Loucy (cell line): ENCODE measurements at regions not wholly inside any gene's neighbourhood (a gene's known extent, or its start where the extent isn't known, plus 50 kb on each side); places are given as distances from the start of the nearest gene placed in this dataset.

Experiments
- H2AFZ ChIP-seq: fragments of 200-600 bp; sonication (generic); 2 replicates; pipeline ENCODE4 v1.6.0; 2016; ENCODE audit warnings: antibody characterized with exemption, mild to moderate bottlenecking, low read length, moderate library complexity
- H3F3A ChIP-seq: fragments of 200-600 bp; 2 replicates; pipeline ENCODE4 v1.6.0; 2016; ENCODE audit warnings: antibody characterized with exemption, low read depth, mild to moderate bottlenecking
- H3K27me3 ChIP-seq: fragments of 200-600 bp; sonication (generic); 2 replicates; pipeline ENCODE4 v1.6.1; 2014; ENCODE audit warnings: low read length, mild to moderate bottlenecking; ENCODE audit not compliant: insufficient read depth, poor library complexity, severe bottlenecking
- H3K36me3 ChIP-seq: fragments of 200-600 bp; sonication (generic); 2 replicates; pipeline ENCODE4 v1.6.1; 2016; ENCODE audit warnings: low read length; ENCODE audit not compliant: insufficient read depth
- H3K4me1 ChIP-seq: fragments of 200-600 bp; sonication (generic); 2 replicates; pipeline ENCODE4 v1.5.1; 2014; ENCODE audit warnings: low read length, mild to moderate bottlenecking; ENCODE audit not compliant: insufficient read depth, poor library complexity, severe bottlenecking
- H3K4me2 ChIP-seq: fragments of 200-600 bp; sonication (generic); 2 replicates; pipeline ENCODE4 v1.6.0; 2014; ENCODE audit warnings: antibody characterized with exemption, low read length, low read depth, mild to moderate bottlenecking; ENCODE audit not compliant: poor library complexity, severe bottlenecking
- H3K4me3 ChIP-seq: fragments of 200-600 bp; sonication (generic); 2 replicates; pipeline ENCODE4 v1.5.1; 2014; ENCODE audit warnings: low read length, mild to moderate bottlenecking, mixed read lengths; ENCODE audit not compliant: poor library complexity, severe bottlenecking
- H3K79me2 ChIP-seq: fragments of 200-600 bp; sonication (generic); 2 replicates; pipeline ENCODE4 v1.6.1; 2014; ENCODE audit warnings: low read length; ENCODE audit not compliant: insufficient read depth
- H3K9ac ChIP-seq: fragments of 200-600 bp; sonication (generic); 2 replicates; pipeline ENCODE4 v1.6.0; 2014; ENCODE audit warnings: mild to moderate bottlenecking, low read depth, low read length, moderate library complexity; ENCODE audit not compliant: poor library complexity, severe bottlenecking
- H3K9me2 ChIP-seq: fragments of 200-600 bp; sonication (generic); replicated peaks from 2 replicates; pipeline ENCODE4 v1.6.1; 2016; ENCODE audit warnings: low read depth, low read length, mixed read lengths
- H3K9me3 ChIP-seq: fragments of 200-600 bp; sonication (generic); 2 replicates; pipeline ENCODE4 v1.6.1; 2014; ENCODE audit warnings: mild to moderate bottlenecking, antibody characterized with exemption, low read length, low read depth; ENCODE audit not compliant: insufficient read depth
- H4K20me1 ChIP-seq: fragments of 200-600 bp; sonication (generic); 2 replicates; pipeline ENCODE4 v1.6.0; 2014; ENCODE audit warnings: antibody characterized with exemption, low read length, mild to moderate bottlenecking; ENCODE audit not compliant: insufficient read depth, poor library complexity, severe bottlenecking
- CTCF ChIP-seq: fragments of 200-600 bp; sonication (generic); conservative IDR thresholded peaks from 2 replicates; pipeline ENCODE4 v1.5.1; 2014; ENCODE audit warnings: mild to moderate bottlenecking, antibody characterized with exemption, low read length
- EZH2phosphoT487 ChIP-seq: fragments of 200-600 bp; IDR thresholded peaks from 2 replicates; pipeline ENCODE4 v1.6.1; 2018; ENCODE audit warnings: antibody characterized with exemption, mild to moderate bottlenecking, moderate library complexity, borderline replicate concordance

GRCh38 chr3:70811880-70812279 lies 499.4 kb upstream of the MDFIC2 start:
- Histone ChIP-seq H3K9me3 (no peaks in the 10 kb centered on the region), H3K4me2 (peak overlapping the region; percentile 14), H2AFZ (no peak overlapping the region)

GRCh38 chr3:70808881-70809280 lies 496.4 kb upstream of the MDFIC2 start:
- Histone ChIP-seq H3K9ac (no peak overlapping the region), H3K4me1 (peaks cover 11% of the 10 kb centered on the region), H3F3A (no peaks in the 10 kb centered on the region), H2AFZ (no peak overlapping the region), H3K4me3 (no peak overlapping the region), H3K27me3 (no peaks in the 10 kb centered on the region), H3K4me2 (no peak overlapping the region), H3K36me3 (no peaks in the 10 kb centered on the region), H3K9me3 (no peaks in the 10 kb centered on the region), H3K9me2 (no peaks in the 10 kb centered on the region), H3K79me2 (no peaks in the 10 kb centered on the region), H4K20me1 (no peaks in the 10 kb centered on the region)
- TF ChIP-seq EZH2phosphoT487 = no peak
- TF ChIP-seq CTCF = no peak

More at GRCh38 chr3:70811880-70812279, 499.4 kb upstream of the MDFIC2 start:
- Histone ChIP-seq H3K36me3 (no peaks in the 10 kb centered on the region), H3K9me2 (no peaks in the 10 kb centered on the region), H3K4me1 (peaks cover 11% of the 10 kb centered on the region), H3K79me2 (no peaks in the 10 kb centered on the region), H3K9ac (no peak overlapping the region), H4K20me1 (no peaks in the 10 kb centered on the region), H3K27me3 (no peaks in the 10 kb centered on the region), H3F3A (no peaks in the 10 kb centered on the region), H3K4me3 (no peak overlapping the region)
- TF ChIP-seq CTCF (no peak), EZH2phosphoT487 (no peak)

GRCh38 chr3:70806556-70806955 lies 494.1 kb upstream of the MDFIC2 start:
- H3K36me3 ChIP-seq = no peaks in the 10 kb centered on the region
- H3K9ac ChIP-seq = no peak overlapping the region
- H3K27me3 ChIP-seq = no peaks in the 10 kb centered on the region
- H3K9me3 ChIP-seq = no peaks in the 10 kb centered on the region
- peaks cover 2% of the 10 kb centered on the region for H3K4me1 ChIP-seq
- H4K20me1 ChIP-seq = no peaks in the 10 kb centered on the region
- H3K4me2 ChIP-seq = no peak overlapping the region
- H3F3A ChIP-seq = no peaks in the 10 kb centered on the region
- no peak overlapping the region for H3K4me3 ChIP-seq
- H3K79me2 ChIP-seq = no peaks in the 10 kb centered on the region
- no peak overlapping the region for H2AFZ ChIP-seq
- no peaks in the 10 kb centered on the region for H3K9me2 ChIP-seq
- TF ChIP-seq EZH2phosphoT487 (no peak), CTCF (no peak)
